GM13977 (cell line): ENCODE measurements at regions not wholly inside any gene's neighbourhood (a gene's known extent, or its start where the extent isn't known, plus 50 kb on each side); places are given as distances from the start of the nearest gene placed in this dataset.

Experiments used
- DNase-seq: peaks from one replicate; pipeline ENCODE4 v3.0.0; 2012; ENCODE audit warnings: low spot score
- CTCF ChIP-seq: IDR thresholded peaks from 2 replicates; pipeline ENCODE4 v1.5.1; 2012; ENCODE audit warnings: mild to moderate bottlenecking, control low read depth; ENCODE audit not compliant: insufficient read depth; ENCODE audit errors: extremely low read depth, missing control alignments
- in situ Hi-C: fragments of 300-500 bp; cut with MboI; formaldehyde crosslinking; loops from one replicate; pipeline ENCODE4 v1.12.0; 2022; ENCODE audit warnings: low sequenced_read_pairs, low pct_unique_long_range_greater_than_20kb, mixed read lengths, inconsistent platforms; ENCODE audit not compliant: unreplicated experiment

GRCh38 chr6:84615987-84616386 is 148.4 kb downstream of the TBX18 start:
- in situ Hi-C loops, result no loop called here
- no peak for TF ChIP-seq CTCF
- no peak for DNase-seq

GRCh38 chr6:84615113-84615850 is 149.1 kb downstream of the TBX18 start:
- in situ Hi-C loops, result no loop called here
- no peak for DNase-seq
- no peak for TF ChIP-seq CTCF

- DNase-seq, result no peak
- TF ChIP-seq CTCF, result no peak
- in situ Hi-C loops, result no loop called here
These were observed 157.5 kb downstream of the TBX18 start for GRCh38 chr6:84606860-84607259.

GRCh38 chr6:84605298-84605697 is 159.1 kb downstream of the TBX18 start:
- no peak for DNase-seq
- in situ Hi-C loops, result no loop called here
- TF ChIP-seq CTCF, result no peak

- in situ Hi-C loops, result no loop called here
- DNase-seq, result no peak
- TF ChIP-seq CTCF, result no peak
These were observed 163.0 kb downstream of the TBX18 start for GRCh38 chr6:84601366-84601765.

- in situ Hi-C loops, result no loop called here
- no peak for TF ChIP-seq CTCF
- DNase-seq, result no peak
These were observed 164.4 kb downstream of the TBX18 start for GRCh38 chr6:84599991-84600390.
